ENCODE measurements at regions not wholly inside any gene's neighbourhood (a gene's known extent, or its start where the extent isn't known, plus 50 kb on each side); places are given as distances from the start of the nearest gene placed in this dataset.

DNA sequence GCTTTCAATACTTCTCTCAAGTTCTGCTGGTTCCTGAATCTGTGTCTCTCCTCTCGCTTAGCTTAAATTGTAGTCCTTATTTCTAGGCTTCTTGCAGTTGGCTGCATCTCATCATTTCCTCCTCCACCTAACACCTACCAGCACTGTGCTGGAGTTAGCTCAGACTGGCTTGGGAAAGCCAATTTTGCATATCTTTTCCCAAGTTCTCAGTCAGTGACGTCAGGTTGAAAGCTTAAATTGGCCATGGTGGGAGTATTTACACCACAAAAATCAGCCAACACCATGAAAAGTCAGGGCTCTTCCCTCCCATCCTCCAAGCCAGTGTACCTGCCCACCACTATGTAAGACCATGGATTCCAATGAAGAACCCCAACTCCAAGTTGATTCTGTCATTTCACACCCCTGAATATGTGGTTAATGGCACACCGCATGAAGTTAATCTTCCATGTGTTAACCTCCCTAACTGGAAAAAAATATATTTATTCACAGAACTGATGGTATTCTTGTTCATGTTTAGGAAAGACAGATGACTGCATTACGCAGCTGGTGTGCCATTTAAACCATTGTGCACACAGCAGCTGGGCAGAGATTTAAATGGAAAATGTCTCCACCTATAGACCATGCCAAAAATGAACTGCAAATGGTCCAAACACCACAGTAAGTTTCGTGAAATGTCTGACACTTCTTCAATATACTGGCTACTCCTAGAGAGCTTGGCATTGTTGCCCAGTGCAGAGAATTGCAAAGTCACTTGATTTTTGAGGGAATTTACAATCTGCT lies 274.1 kb upstream of the MAP3K7 start:
- no peak for TF ChIP-seq EZH2 (IDR thresholded peaks at IDR 0.05; ENCODE audit: borderline replicate concordance, low read depth, low read length, poor library complexity, severe bottlenecking)
- TF ChIP-seq, protein P1, sequence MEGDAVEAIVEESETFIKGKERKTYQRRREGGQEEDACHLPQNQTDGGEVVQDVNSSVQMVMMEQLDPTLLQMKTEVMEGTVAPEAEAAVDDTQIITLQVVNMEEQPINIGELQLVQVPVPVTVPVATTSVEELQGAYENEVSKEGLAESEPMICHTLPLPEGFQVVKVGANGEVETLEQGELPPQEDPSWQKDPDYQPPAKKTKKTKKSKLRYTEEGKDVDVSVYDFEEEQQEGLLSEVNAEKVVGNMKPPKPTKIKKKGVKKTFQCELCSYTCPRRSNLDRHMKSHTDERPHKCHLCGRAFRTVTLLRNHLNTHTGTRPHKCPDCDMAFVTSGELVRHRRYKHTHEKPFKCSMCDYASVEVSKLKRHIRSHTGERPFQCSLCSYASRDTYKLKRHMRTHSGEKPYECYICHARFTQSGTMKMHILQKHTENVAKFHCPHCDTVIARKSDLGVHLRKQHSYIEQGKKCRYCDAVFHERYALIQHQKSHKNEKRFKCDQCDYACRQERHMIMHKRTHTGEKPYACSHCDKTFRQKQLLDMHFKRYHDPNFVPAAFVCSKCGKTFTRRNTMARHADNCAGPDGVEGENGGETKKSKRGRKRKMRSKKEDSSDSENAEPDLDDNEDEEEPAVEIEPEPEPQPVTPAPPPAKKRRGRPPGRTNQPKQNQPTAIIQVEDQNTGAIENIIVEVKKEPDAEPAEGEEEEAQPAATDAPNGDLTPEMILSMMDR (conservative IDR thresholded peaks at IDR 0.05; ENCODE audit: low read depth, low read length) = peak; percentile 50
- no TSS peak for BruUV-seq (replicated peaks)
- intact Hi-C loops (cut with micrococcal nuclease; ENCODE audit: unreplicated experiment) = loop anchor here (10.0 kb wide), 1 partner anchor 246 kb away; no protein-coding TSS in a partner anchor

DNA sequence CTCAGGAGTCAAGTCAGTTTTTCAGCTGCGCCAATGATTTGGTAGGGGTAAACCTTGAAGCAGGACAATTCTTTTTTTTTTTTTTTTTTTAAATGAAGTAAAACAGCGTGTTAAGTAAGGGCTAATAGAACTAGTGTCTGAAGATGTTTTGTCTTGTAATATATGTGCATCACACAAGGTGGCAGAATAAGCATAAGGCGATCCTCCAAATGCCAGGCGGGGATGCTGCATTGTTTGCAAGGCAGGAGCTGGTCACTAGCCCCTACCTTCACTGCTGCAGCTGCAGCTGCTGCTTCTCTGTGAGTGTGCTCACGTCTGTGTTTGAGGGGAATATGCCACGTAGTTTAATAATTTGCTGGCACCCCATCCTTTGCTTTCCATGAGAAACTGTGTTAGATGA lies 272.7 kb upstream of the MAP3K7 start:
- TF ChIP-seq, protein P1 (conservative IDR thresholded peaks at IDR 0.05; ENCODE audit: low read depth, low read length) = peak; percentile 41; the same call in 1 of the 2 replicates
- no peak for TF ChIP-seq EZH2 (IDR thresholded peaks at IDR 0.05; ENCODE audit: borderline replicate concordance, low read depth, low read length, poor library complexity, severe bottlenecking)
- Histone ChIP-seq H3K9me3 (ENCODE audit: low read depth, low read length, poor library complexity, severe bottlenecking) (no peaks in the 10 kb centered on the region), H3K27ac (ENCODE audit: low read depth, low read length, poor library complexity, severe bottlenecking) (no peak overlapping the region), H3K4me3 (ENCODE audit: low read depth, low read length, poor library complexity, severe bottlenecking) (no peak overlapping the region), H3K4me1 (ENCODE audit: insufficient read depth, low read length, poor library complexity, severe bottlenecking) (peaks cover 5% of the 10 kb centered on the region), H3K36me3 (ENCODE audit: insufficient read depth, low read length, poor library complexity, severe bottlenecking) (no peaks in the 10 kb centered on the region), H3K27me3 (replicated peaks; ENCODE audit: insufficient read depth, low read depth, low read length, poor library complexity) (peaks cover 22% of the 10 kb centered on the region)
- peak; percentile 32 for DNase-seq (ENCODE audit: low spot score)
- CTCF ChIA-PET = interaction anchor here (0.7 to 1.2 kb wide), 4 partner anchors 13 to 241 kb away, joined by 3 to 4 read pairs (median 3); no protein-coding TSS in a partner anchor
- BruUV-seq (replicated peaks) = no TSS peak
- intact Hi-C loops (cut with micrococcal nuclease; ENCODE audit: unreplicated experiment) = loop anchor here (10.0 kb wide), 1 partner anchor 245 kb away; no protein-coding TSS in a partner anchor
- POLR2A ChIA-PET (ENCODE audit: low non-redundant PET) = interaction anchor here (0.6 kb wide), 1 partner anchor 1951 kb away, joined by 3 read pairs; no protein-coding TSS in a partner anchor

More for the DNA sequence above, 274.1 kb upstream of the MAP3K7 start:
- H3K36me3 ChIP-seq (ENCODE audit: insufficient read depth, low read length, poor library complexity, severe bottlenecking) = no peaks in the 10 kb centered on the region
- H3K27ac ChIP-seq (ENCODE audit: low read depth, low read length, poor library complexity, severe bottlenecking) = no peak overlapping the region
- H3K4me3 ChIP-seq (ENCODE audit: low read depth, low read length, poor library complexity, severe bottlenecking) = no peak overlapping the region
- peaks cover 15% of the 10 kb centered on the region for H3K27me3 ChIP-seq (replicated peaks; ENCODE audit: insufficient read depth, low read depth, low read length, poor library complexity)
- no peaks in the 10 kb centered on the region for H3K9me3 ChIP-seq (ENCODE audit: low read depth, low read length, poor library complexity, severe bottlenecking)
- peak; percentile 46 for DNase-seq (ENCODE audit: low spot score)
- ChIA-PET CTCF (interaction anchor here (0.5 kb wide), 1 partner anchor 537 kb away, joined by 5 read pairs; no protein-coding TSS in a partner anchor), POLR2A (ENCODE audit: low non-redundant PET) (no interaction called here)
- peaks cover 6% of the 10 kb centered on the region for H3K4me1 ChIP-seq (ENCODE audit: insufficient read depth, low read length, poor library complexity, severe bottlenecking)

DNA sequence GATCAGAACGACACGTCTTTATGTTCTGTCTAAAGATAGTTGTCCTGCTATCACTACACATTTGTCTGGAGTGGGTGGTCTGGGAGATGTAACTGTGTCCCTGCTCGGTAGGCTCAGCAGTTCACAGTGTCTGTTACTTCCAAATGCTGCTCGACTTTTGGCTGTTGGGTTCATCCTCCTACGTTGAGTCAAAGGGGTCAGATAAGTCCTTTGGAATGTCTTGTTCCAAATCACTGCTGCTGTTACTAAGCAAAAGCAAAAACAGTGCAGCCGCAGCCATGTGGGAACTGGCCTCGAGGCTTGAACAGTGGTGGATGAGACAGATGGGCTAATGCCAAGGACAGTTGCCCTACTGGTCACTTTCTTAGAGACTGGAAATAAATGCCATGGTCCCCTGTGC lies 272.2 kb upstream of the MAP3K7 start:
- no peak overlapping the region for H3K4me3 ChIP-seq (ENCODE audit: low read depth, low read length, poor library complexity, severe bottlenecking)
- BruUV-seq (replicated peaks) = no TSS peak
- no peaks in the 10 kb centered on the region for H3K36me3 ChIP-seq (ENCODE audit: insufficient read depth, low read length, poor library complexity, severe bottlenecking)
- CTCF ChIA-PET = interaction anchor here (0.7 to 1.2 kb wide), 3 partner anchors 12 to 124 kb away, joined by 3 to 4 read pairs (median 3); no protein-coding TSS in a partner anchor
- peaks cover 3% of the 10 kb centered on the region for H3K4me1 ChIP-seq (ENCODE audit: insufficient read depth, low read length, poor library complexity, severe bottlenecking)
- H3K9me3 ChIP-seq (ENCODE audit: low read depth, low read length, poor library complexity, severe bottlenecking) = no peaks in the 10 kb centered on the region
- H3K27ac ChIP-seq (ENCODE audit: low read depth, low read length, poor library complexity, severe bottlenecking) = no peak overlapping the region
- POLR2A ChIA-PET (ENCODE audit: low non-redundant PET) = interaction anchor here (0.6 kb wide), 1 partner anchor 1952 kb away, joined by 3 read pairs; no protein-coding TSS in a partner anchor
- TF ChIP-seq, protein P1 (conservative IDR thresholded peaks at IDR 0.05; ENCODE audit: low read depth, low read length) = no peak
- no peak for TF ChIP-seq EZH2 (IDR thresholded peaks at IDR 0.05; ENCODE audit: borderline replicate concordance, low read depth, low read length, poor library complexity, severe bottlenecking)
- H3K27me3 ChIP-seq (replicated peaks; ENCODE audit: insufficient read depth, low read depth, low read length, poor library complexity) = peaks cover 23% of the 10 kb centered on the region
- intact Hi-C loops (cut with micrococcal nuclease; ENCODE audit: unreplicated experiment) = no loop called here
- no peak for DNase-seq (ENCODE audit: low spot score)

Measured in A673 (cell line).